Aorta (tissue), 5 donors: ENCODE measurements at regions not wholly inside any gene's neighbourhood (a gene's known extent, or its start where the extent isn't known, plus 50 kb on each side); places are given as distances from the start of the nearest gene placed in this dataset.
"Not testable (repeated sequence)": the region's sequence is repeated elsewhere in the genome, so short reads cannot be mapped to it uniquely, and the experiment has no call there.

ENCODE experiments used
- ATAC-seq: fragments of 200-7000 bp; cut with Tn5 transposase; one replicate; pipeline ENCODE4 v1.9.1; 2022; ENCODE audit warnings: moderate library complexity; ENCODE audit not compliant: low FRiP score
- DNase-seq, 2 donors: peaks; one replicate each; pipeline ENCODE4 v3.0.0-alpha.2; 2020
- H3K27ac ChIP-seq, 2 donors: one replicate each; pipeline ENCODE4 v1.5.1; 2013; ENCODE audit warnings: low read length in 2 of 2, mild to moderate bottlenecking in 2 of 2, moderate library complexity in 2 of 2, control low read depth in 1 of 2, inconsistent platforms in 1 of 2, low read depth in 1 of 2
- H3K27me3 ChIP-seq, 2 donors: one replicate each; pipeline ENCODE4 v1.6.1; 2013; ENCODE audit warnings: control low read depth in 1 of 2, low read length in 1 of 2, mild to moderate bottlenecking in 1 of 2, moderate library complexity in 1 of 2; ENCODE audit not compliant: insufficient read depth in 2 of 2, control insufficient read depth in 1 of 2
- H3K36me3 ChIP-seq, 2 donors: one replicate each; pipeline ENCODE4 v1.6.1; 2013; ENCODE audit warnings: control low read depth in 1 of 2, low read length in 1 of 2, mild to moderate bottlenecking in 1 of 2; ENCODE audit not compliant: insufficient read depth in 2 of 2, control insufficient read depth in 1 of 2
- H3K4me1 ChIP-seq, 2 donors: one replicate each; pipeline ENCODE4 v1.6.1; 2013; ENCODE audit warnings: low read length in 2 of 2, control low read depth in 1 of 2, mild to moderate bottlenecking in 1 of 2, moderate library complexity in 1 of 2; ENCODE audit not compliant: insufficient read depth in 2 of 2, control insufficient read depth in 1 of 2
- H3K4me3 ChIP-seq, 2 donors: one replicate each; pipeline ENCODE4 v1.5.1; 2013; ENCODE audit warnings: low read length in 2 of 2, control low read depth in 1 of 2, mild to moderate bottlenecking in 1 of 2
- H3K9me3 ChIP-seq: one replicate; pipeline ENCODE4 v1.6.1; 2013; ENCODE audit warnings: mild to moderate bottlenecking, low read length; ENCODE audit not compliant: control insufficient read depth
- WGBS, 2 donors: extraction: QIAGEN DNeasy Blood & Tissue Kit; methylation state at CpG; one replicate each; pipeline ENCODE4 v1.1.7; 2013; 5-methylcytosine and 5-hydroxymethylcytosine counted together
- intact Hi-C, 2 donors: fragments of 100-400 bp; cut with DNase I; formaldehyde crosslinking; loops; one replicate each; pipeline versions ENCODE4 v1.14.2 to v1.15.0; 2022
- donor health status: healthy with polysubstance abuse.
- donor health status: Bipolar disorder and iron deficiency.
- donor health status: DM: no; HTN: no; CAD: no.
- donor health status: DM: no; HTN: no; CAD: no.
- donor health status: DM: yes; HTN: yes; CAD: no.

DNA sequence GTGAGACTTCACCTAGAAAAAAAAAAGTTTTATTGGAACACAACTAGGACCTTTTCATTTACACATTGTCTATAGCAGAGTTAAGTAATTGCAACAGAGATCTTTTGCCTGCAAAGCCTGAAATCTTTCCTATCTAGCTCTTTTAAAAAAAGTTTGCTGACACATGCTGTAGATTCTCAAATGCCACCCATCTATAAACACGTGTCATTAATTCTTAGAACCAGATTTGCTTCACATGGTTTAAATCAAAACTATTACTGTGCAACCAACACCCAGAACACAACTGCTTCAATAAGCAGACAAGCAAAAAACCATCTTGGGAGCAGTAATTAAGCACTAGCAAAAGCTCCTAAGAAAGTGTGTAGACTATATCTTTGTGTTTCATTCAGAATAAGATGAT is 55.0 kb downstream of the OXSM start:
- Histone ChIP-seq H3K36me3 (no peaks in the 10 kb centered on the region), H3K4me1 (no peaks in the 10 kb centered on the region), H3K4me3 (no peak overlapping the region), H3K27ac (no peak overlapping the region), H3K9me3 (no peaks in the 10 kb centered on the region), H3K27me3 (no peaks in the 10 kb centered on the region)
- WGBS, 2 donors = 53 to 64% methylated on average over 1 of the region's 1 CpG
- intact Hi-C loops = loop anchor here in 1 of 2 donors (5.0 kb wide), 1 partner anchor 867 kb away; no protein-coding TSS in a partner anchor
- ATAC-seq = no peak
- DNase-seq = no peak

DNA sequence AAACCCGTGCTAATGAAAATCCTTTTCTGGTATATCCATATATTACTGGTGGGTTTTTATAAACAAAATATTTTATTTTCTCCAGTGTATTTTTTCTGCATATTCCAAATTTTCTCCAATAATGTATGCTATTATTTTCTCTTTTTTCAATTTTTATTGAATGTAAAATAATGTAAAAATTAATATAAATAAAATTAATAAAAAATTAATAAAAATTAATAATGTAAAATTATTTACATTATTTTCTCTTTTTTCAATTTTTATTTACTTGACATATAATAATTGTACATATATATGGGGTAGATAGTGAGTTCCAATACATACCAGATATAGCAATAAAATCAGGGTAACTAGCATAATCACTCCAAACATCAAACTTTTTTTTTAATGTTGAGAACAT is 56.4 kb downstream of the OXSM start:
- intact Hi-C loops = no loop called here
- H3K9me3 ChIP-seq = no peaks in the 10 kb centered on the region
- ATAC-seq = no peak

DNA sequence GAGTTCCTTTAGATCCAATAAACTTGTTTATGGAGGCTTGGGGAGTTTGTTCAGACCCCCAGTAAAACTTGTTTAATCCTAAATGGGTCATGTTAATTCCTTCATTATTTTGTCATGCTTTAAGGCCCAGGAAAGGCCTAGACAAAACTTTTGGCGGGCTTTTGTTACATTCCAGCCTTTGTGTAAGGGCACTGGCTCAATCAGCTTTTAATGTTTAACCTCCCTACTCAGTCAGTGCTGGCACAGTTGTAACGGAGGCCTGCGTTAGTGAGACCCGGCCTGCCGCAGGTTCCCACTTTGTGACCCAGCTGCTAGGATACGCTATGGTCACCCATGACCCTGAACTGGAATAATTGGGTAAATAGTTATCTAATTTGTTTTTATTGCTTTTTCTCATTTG is 59.2 kb downstream of the OXSM start:
- ATAC-seq (no peak), DNase-seq (no peak)
- Histone ChIP-seq H3K27me3 (no peaks in the 10 kb centered on the region), H3K36me3 (no peaks in the 10 kb centered on the region), H3K4me3 (no peak overlapping the region), H3K27ac (no peak overlapping the region), H3K9me3 (no peaks in the 10 kb centered on the region), H3K4me1 (no peaks in the 10 kb centered on the region)
- 84 to 91% methylated on average over 6 of the region's 6 CpGs for WGBS, 2 donors
- intact Hi-C loops = no loop called here

More for the DNA sequence above, 56.4 kb downstream of the OXSM start:
- no peaks in the 10 kb centered on the region for H3K4me1 ChIP-seq
- H3K4me3 ChIP-seq = no peak overlapping the region
- no peaks in the 10 kb centered on the region for H3K36me3 ChIP-seq
- WGBS, 2 donors = 87 to 93% methylated on average over 1 of the region's 1 CpG
- DNase-seq = no peak
- no peak overlapping the region for H3K27ac ChIP-seq
- no peaks in the 10 kb centered on the region for H3K27me3 ChIP-seq

DNA sequence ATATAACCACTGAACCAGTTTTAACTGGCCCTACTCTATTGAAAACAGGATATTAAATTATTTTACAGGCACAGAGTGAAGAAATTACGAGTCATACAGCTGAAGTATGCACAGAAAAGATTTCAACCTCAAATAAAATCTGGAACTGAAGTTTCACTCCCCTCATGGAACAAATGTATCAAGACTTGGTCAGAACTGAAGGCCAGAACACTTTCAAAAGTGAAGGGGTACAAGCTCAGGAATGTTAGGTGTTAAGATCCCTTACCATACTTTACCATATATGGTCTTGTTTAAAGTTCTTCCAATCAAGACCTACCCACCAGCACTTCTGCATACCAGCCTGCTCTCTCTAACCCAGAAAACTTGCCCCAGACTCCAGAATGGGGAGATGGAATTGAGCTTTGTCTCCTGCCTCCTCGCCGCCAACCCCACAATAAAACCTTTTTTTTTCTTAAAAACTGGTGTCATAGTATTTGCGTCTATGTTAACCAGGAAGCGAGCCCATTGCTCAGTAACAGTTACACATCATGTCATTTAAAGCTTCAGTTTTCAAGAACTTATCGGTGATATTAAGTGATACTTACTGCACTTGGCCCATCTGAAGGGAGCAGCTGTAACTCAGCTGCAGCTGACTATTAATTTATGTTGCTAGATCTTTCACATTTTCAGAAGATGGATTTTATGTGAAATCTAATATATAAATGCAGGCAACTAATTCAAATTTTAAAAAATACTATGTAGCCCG is 59.9 kb downstream of the OXSM start:
- intact Hi-C loops = no loop called here
- WGBS, 2 donors = 90% methylated on average over 7 of the region's 7 CpGs
- H3K4me3 ChIP-seq = no peak overlapping the region

DNA sequence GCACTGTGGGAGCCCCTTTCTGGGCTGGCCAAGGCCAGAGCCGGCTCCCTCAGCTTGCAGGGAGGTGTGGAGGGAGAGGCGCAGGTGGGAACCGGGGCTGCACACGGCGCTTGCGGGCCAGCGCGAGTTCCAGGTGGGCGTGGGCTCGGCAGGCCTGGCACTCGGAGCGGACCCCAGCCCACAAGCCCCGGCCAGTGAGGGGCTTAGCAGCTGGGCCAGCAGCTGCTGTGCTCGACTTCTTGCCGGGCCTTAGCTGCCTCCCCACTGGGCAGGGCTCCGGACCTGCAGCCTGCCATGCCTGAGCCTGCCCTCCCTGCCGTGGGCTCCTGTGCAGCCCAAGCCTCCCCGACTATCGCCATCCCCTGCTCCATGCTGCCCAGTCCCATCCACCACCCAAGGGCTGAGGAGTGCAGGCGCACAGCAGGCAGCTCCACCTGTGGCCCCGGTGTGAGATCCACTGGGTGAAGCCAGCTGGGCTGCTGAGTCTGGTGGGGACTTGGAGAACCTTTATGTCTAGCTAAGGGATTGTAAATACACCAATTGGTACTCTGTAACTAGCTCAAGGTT is 61.9 kb downstream of the OXSM start:
- H3K27me3 ChIP-seq, intact Hi-C loops: not testable (repeated sequence)

More for the DNA sequence above, 59.9 kb downstream of the OXSM start:
- no peaks in the 10 kb centered on the region for H3K4me1 ChIP-seq
- no peak overlapping the region for H3K27ac ChIP-seq
- H3K27me3 ChIP-seq = no peaks in the 10 kb centered on the region
- H3K9me3 ChIP-seq = no peaks in the 10 kb centered on the region
- no peaks in the 10 kb centered on the region for H3K36me3 ChIP-seq
- ATAC-seq = no peak
- DNase-seq = no peak

DNA sequence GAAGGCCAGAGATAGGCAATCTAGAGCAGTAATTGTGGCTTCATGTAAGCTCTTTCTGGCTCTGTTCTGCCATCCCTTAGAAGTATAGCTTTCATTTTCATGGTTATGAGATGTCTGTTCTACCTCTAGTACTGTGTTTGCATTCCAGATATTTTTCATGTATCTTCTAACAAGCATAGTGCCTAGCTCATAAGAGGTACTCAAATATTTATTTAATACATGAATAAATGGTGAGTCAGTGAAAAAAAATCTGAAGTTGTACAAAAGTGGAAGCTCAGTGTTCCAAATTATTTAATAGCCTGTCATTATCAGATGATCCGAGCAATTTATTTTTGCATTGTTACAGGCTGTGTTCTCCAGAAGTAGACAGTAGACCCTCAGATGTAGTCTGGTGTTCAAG is 64.3 kb downstream of the OXSM start:
- DNase-seq (no peak), ATAC-seq (no peak)
- Histone ChIP-seq H3K4me3 (no peak overlapping the region), H3K4me1 (no peaks in the 10 kb centered on the region), H3K27me3 (no peaks in the 10 kb centered on the region), H3K36me3 (no peaks in the 10 kb centered on the region), H3K27ac (no peak overlapping the region), H3K9me3 (no peaks in the 10 kb centered on the region)
- WGBS, 2 donors = 0 to 8% methylated on average over 1 of the region's 1 CpG
- intact Hi-C loops = no loop called here

More for the DNA sequence above, 61.9 kb downstream of the OXSM start:
- H3K4me1 ChIP-seq, ATAC-seq, H3K4me3 ChIP-seq, DNase-seq, H3K36me3 ChIP-seq, H3K9me3 ChIP-seq, H3K27ac ChIP-seq: not testable (repeated sequence)
- 98 to 99% methylated on average over 19 to 21 of the region's 21 CpGs for WGBS, 2 donors

DNA sequence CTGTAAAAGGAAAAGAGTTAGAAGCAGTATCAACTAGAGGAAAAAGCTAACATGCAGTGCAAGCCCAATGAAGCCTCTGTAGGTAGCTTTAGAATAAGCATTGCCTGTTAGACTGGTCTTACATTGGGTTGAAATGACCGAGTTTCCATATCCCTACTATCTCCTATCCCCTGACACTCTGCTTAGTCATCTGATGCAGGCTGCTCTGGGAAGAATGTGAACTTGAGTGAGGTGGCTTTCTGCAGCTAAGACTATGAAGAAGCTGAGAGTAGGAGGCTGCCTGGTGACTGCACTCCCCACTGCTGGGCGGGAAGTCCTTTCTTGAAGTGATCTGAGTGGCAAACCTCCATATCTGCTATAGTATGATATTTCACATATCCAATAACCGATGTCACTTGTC is 64.7 kb downstream of the OXSM start:
- H3K27me3 ChIP-seq = no peaks in the 10 kb centered on the region
- DNase-seq = no peak
- no peak for ATAC-seq
- H3K4me3 ChIP-seq = no peak overlapping the region
- 76 to 79% methylated on average over 3 of the region's 3 CpGs for WGBS, 2 donors
- H3K9me3 ChIP-seq = no peaks in the 10 kb centered on the region
- no peak overlapping the region for H3K27ac ChIP-seq
- H3K4me1 ChIP-seq = no peaks in the 10 kb centered on the region
- no peaks in the 10 kb centered on the region for H3K36me3 ChIP-seq
- intact Hi-C loops = loop anchor here (5.0 kb wide), 1 partner anchor 207 kb away; no protein-coding TSS in a partner anchor

DNA sequence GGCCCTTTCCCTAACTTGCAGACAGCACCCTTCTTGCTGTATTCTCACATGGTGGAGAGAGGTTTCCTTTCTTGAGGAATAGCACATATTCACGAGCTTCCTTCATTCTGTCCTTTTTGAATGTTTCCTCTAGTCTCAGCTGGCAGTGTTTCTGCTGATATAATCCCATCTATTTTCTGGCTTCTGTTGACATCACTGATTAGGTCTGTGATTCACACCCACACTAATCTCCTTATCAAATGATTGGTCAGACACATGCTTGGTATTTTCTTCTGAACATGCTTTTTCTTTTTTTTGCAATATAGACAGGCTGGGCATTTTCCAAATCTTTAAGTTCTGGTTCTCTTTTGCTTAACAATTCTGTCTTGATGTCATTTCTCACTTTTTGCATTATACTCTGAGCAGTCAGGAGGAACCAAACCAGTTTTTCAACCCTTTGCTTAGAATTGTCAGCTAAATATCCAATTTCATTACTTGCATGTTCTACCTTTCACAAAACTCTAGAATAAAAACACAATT is 65.4 kb downstream of the OXSM start:
- H3K4me3 ChIP-seq = no peak overlapping the region
- no peaks in the 10 kb centered on the region for H3K4me1 ChIP-seq
- no peaks in the 10 kb centered on the region for H3K9me3 ChIP-seq
- no peak overlapping the region for H3K27ac ChIP-seq
- DNase-seq = no peak
- ATAC-seq = no peak
- WGBS, 2 donors = 58 to 75% methylated on average over 1 of the region's 1 CpG
- intact Hi-C loops = loop anchor here (5.0 kb wide), 1 partner anchor 208 kb away; no protein-coding TSS in a partner anchor
- no peaks in the 10 kb centered on the region for H3K27me3 ChIP-seq
- H3K36me3 ChIP-seq = no peaks in the 10 kb centered on the region
